ENCODE measurements at regions not wholly inside any gene's neighbourhood (a gene's known extent, or its start where the extent isn't known, plus 50 kb on each side); places are given as distances from the start of the nearest gene placed in this dataset.
A peak's percentile ranks its signal among the peaks of the same experiment; 100 is the strongest.

- no peak overlapping the region for H3K27ac ChIP-seq (ENCODE audit: control insufficient read depth, insufficient read depth)
- no peak overlapping the region for H2AFZ ChIP-seq (ENCODE audit: control insufficient read depth, low read depth, low read length)
- FAIRE-seq (no peak), DNase-seq (ENCODE audit: low read depth, low spot score) (no peak), ATAC-seq (peak; percentile 34; the same call in 1 of the 3 replicates)
- in situ Hi-C loops (cut with MboI): no loop called here
- H4K20me1 ChIP-seq (ENCODE audit: control insufficient read depth, insufficient read depth): no peaks in the 10 kb centered on the region
- H3K79me2 ChIP-seq (ENCODE audit: control insufficient read depth, insufficient read depth, low read length): no peaks in the 10 kb centered on the region
- POLR2A ChIA-PET: no interaction called here
- CTCF ChIA-PET: interaction anchor here (0.7 to 1.0 kb wide), 4 partner anchors 17 to 477 kb away, joined by 3 read pairs; no protein-coding TSS in a partner anchor
- no peak for TF ChIP-seq POLR2A (IDR thresholded peaks at IDR 0.05; ENCODE audit: low read depth, low read length)
- TF ChIP-seq NFYB (IDR thresholded peaks at IDR 0.05; ENCODE audit: insufficient read depth, low read depth, low read length): no peak
- no peak for TF ChIP-seq NFYA (IDR thresholded peaks at IDR 0.05; ENCODE audit: borderline replicate concordance, low read depth, low read length)
- TF ChIP-seq IKZF2 (IDR thresholded peaks at IDR 0.05): no peak
- TF ChIP-seq SRF (IDR thresholded peaks at IDR 0.05; ENCODE audit: low read depth in 2 of 2, low read length in 2 of 2): no peak
- TF ChIP-seq BCL11A (IDR thresholded peaks at IDR 0.05; ENCODE audit: low read depth, low read length): no peak
- TF ChIP-seq RAD21 (IDR thresholded peaks at IDR 0.05; ENCODE audit: insufficient read depth, low read depth, low read length): peak; percentile 16; the same call in 1 of the 2 replicates
- RAD21 ChIA-PET (ENCODE audit: unreplicated experiment): no interaction called here
- no peak overlapping the region for H3K4me3 ChIP-seq
- 0% methylated on average over 3 of the region's 3 CpGs for WGBS (ENCODE audit: insufficient coverage, insufficient replicate concordance, low lambda C conversion rate, missing lambda C conversion rate)
- no TSS peak for BruUV-seq (replicated peaks)
- no peaks in the 10 kb centered on the region for H3K4me1 ChIP-seq (ENCODE audit: control insufficient read depth, insufficient read depth, low read length)
- no peaks in the 10 kb centered on the region for H3K9me3 ChIP-seq (replicated peaks; ENCODE audit: control insufficient read depth, insufficient read depth, low read length)
- no peaks in the 10 kb centered on the region; a peak in 1 of 4 replicates for H3K27me3 ChIP-seq (replicated peaks in 1 of 2; ENCODE audit: control insufficient read depth in 2 of 2, insufficient read depth in 2 of 2, low read length in 1 of 2)
- H3K4me2 ChIP-seq (ENCODE audit: control insufficient read depth, insufficient read depth): no peak overlapping the region
- intact Hi-C loops (cut with micrococcal nuclease; ENCODE audit: unreplicated experiment): no loop called here
- H3K9ac ChIP-seq (ENCODE audit: control insufficient read depth, insufficient read depth, low read length): no peak overlapping the region
- no peaks in the 10 kb centered on the region for H3K36me3 ChIP-seq (ENCODE audit: control insufficient read depth in 2 of 2, insufficient read depth in 2 of 2, low read length in 1 of 2)
- SMC1A ChIA-PET (ENCODE audit: uncharacterized antibody, unreplicated experiment): interaction anchor here (1.4 to 1.6 kb wide), 2 partner anchors 18 to 20 kb away, joined by 3 to 6 read pairs; no protein-coding TSS in a partner anchor
Observed at GRCh38 chr7:18295781-18296423, 199.6 kb upstream of the HDAC9 start.

GRCh38 chr7:18302097-18302496 lies 193.5 kb upstream of the HDAC9 start:
- Histone ChIP-seq H2AFZ (ENCODE audit: control insufficient read depth, low read depth, low read length) (no peak overlapping the region), H3K79me2 (ENCODE audit: control insufficient read depth, insufficient read depth, low read length) (no peaks in the 10 kb centered on the region), H3K27ac (ENCODE audit: control insufficient read depth, insufficient read depth) (no peak overlapping the region), H3K4me1 (ENCODE audit: control insufficient read depth, insufficient read depth, low read length) (no peaks in the 10 kb centered on the region), H3K27me3 (replicated peaks in 1 of 2; ENCODE audit: control insufficient read depth in 2 of 2, insufficient read depth in 2 of 2, low read length in 1 of 2) (no peaks in the 10 kb centered on the region), H4K20me1 (ENCODE audit: control insufficient read depth, insufficient read depth) (no peaks in the 10 kb centered on the region), H3K36me3 (ENCODE audit: control insufficient read depth in 2 of 2, insufficient read depth in 2 of 2, low read length in 1 of 2) (no peaks in the 10 kb centered on the region), H3K9ac (ENCODE audit: control insufficient read depth, insufficient read depth, low read length) (no peak overlapping the region), H3K4me3 (no peak overlapping the region), H3K9me3 (replicated peaks; ENCODE audit: control insufficient read depth, insufficient read depth, low read length) (no peaks in the 10 kb centered on the region), H3K4me2 (ENCODE audit: control insufficient read depth, insufficient read depth) (no peak overlapping the region)
- SMC1A ChIA-PET (ENCODE audit: uncharacterized antibody, unreplicated experiment): interaction anchor here (1.3 kb wide), 1 partner anchor 14 kb away, joined by 4 read pairs; no protein-coding TSS in a partner anchor
- in situ Hi-C loops (cut with MboI): no loop called here
- ATAC-seq: no peak
- RAD21 ChIA-PET (ENCODE audit: unreplicated experiment): no interaction called here
- no peak for DNase-seq (ENCODE audit: low read depth, low spot score)
- no peak for TF ChIP-seq STAT1 (conservative IDR thresholded peaks at IDR 0.05)
- intact Hi-C loops (cut with micrococcal nuclease; ENCODE audit: unreplicated experiment): no loop called here
- POLR2A ChIA-PET: no interaction called here
- BruUV-seq (replicated peaks): no TSS peak
- CTCF ChIA-PET: interaction anchor here (1.5 kb wide), 1 partner anchor 68 kb away, joined by 3 read pairs; no protein-coding TSS in a partner anchor
- WGBS (ENCODE audit: insufficient coverage, insufficient replicate concordance, low lambda C conversion rate, missing lambda C conversion rate): 2% methylated on average over 2 of the region's 2 CpGs
- FAIRE-seq: no peak
